ENCODE measurements at regions not wholly inside any gene's neighbourhood (a gene's known extent, or its start where the extent isn't known, plus 50 kb on each side); places are given as distances from the start of the nearest gene placed in this dataset.

- no peak for TF ChIP-seq CTCF (IDR thresholded peaks at IDR 0.05)
Measured at GRCh38 chr6:14274546-14275492, 157.2 kb downstream of the CD83 start.

- TF ChIP-seq CTCF (IDR thresholded peaks at IDR 0.05) = no peak
Measured at GRCh38 chr6:14275493-14275851, 157.9 kb downstream of the CD83 start.

GRCh38 chr6:14276071-14276470, 158.5 kb downstream of the CD83 start:
- TF ChIP-seq CTCF (IDR thresholded peaks at IDR 0.05) = no peak

GRCh38 chr6:14276667-14277404, 159.3 kb downstream of the CD83 start:
- TF ChIP-seq CTCF (IDR thresholded peaks at IDR 0.05) = no peak

GRCh38 chr6:14277405-14277930, 159.9 kb downstream of the CD83 start:
- TF ChIP-seq CTCF (IDR thresholded peaks at IDR 0.05) = no peak

GRCh38 chr6:14278006-14278405, 160.4 kb downstream of the CD83 start:
- no peak for TF ChIP-seq CTCF (IDR thresholded peaks at IDR 0.05)

- no peak for TF ChIP-seq CTCF (IDR thresholded peaks at IDR 0.05)
Measured at GRCh38 chr6:14278446-14278845, 160.9 kb downstream of the CD83 start.
